Activated CD4-positive, alpha-beta T cell treated with anti-CD3 and anti-CD28 coated beads, Interleukin-2, amount 50 U/mL, for 16 hours (primary cell): ENCODE measurements at regions not wholly inside any gene's neighbourhood (a gene's known extent, or its start where the extent isn't known, plus 50 kb on each side); places are given as distances from the start of the nearest gene placed in this dataset.

Source experiments
- DNase-seq: peaks from one replicate; pipeline ENCODE4 v3.0.0-alpha.2; 2020

DNA sequence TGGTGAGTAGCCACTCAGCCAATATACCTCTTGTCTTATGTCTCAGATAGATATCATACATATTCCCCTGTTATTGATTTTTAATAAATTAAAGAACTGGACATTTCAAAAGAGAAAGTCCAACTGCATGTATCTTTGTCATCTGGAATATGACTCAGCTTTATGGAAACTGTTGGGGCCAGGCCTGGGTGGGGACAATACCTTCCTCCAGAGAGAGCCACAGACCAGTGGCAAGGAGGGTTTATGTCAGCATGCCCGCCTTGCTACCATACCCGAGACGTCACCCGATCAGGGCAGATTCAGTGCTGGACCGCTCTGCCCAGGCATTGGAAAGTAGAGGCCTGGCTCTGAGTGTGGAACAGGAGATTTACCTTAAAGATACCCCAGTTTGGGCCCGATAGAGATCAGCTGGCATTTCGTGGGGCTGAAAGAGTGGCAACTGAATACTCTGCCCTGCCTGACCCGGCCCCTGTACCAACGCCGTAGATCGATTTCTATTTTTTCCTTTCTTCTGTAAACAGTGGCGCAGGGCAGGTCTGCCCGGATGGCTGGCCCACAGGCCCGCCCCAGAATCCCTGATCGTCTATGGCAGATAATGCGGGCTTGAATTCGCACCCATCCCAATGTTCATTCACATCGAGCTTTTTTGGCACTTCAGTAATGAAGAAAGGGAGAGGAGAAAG is 158.6 kb downstream of the SALL1 start:
- no peak for DNase-seq

DNA sequence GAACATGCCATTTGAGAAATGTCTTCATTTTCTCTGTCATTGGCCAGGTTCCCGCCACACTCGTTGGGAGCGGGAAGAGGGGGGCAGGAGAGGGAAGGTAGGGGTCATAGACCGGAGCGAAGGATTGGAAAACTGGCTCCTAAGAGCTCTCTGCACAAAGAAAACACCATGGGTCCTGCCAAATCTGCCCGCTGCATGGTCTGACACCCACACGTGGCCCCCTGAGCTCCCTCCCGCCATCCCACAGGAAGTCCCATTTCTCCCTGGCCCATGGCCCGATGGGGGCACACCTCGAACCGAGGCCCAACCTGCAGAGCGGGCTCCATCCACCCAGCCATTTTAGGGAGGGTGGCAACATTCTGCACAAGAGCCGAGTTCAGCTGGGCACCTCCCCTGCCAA is 159.6 kb downstream of the SALL1 start:
- DNase-seq = no peak

DNA sequence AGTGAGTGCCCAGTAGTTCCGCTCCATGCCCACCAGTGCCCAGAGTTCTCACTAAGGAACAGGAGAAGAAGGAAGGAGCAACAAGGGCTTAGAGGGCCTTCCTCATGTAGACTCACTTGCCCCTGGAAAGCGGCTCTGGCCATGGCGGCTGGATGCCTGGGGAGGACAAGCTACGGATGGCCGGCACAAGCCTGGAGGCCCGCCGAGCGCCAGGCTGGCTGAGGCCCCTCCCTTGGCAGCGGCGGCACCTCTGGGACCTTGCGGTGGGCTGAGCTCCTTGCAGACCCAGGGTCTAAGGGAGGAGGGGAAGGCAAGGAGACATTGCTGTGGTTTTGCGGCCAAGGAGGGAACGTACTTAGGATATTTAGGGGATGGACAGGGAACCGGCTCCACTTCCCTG is 160.1 kb downstream of the SALL1 start:
- DNase-seq = no peak

DNA sequence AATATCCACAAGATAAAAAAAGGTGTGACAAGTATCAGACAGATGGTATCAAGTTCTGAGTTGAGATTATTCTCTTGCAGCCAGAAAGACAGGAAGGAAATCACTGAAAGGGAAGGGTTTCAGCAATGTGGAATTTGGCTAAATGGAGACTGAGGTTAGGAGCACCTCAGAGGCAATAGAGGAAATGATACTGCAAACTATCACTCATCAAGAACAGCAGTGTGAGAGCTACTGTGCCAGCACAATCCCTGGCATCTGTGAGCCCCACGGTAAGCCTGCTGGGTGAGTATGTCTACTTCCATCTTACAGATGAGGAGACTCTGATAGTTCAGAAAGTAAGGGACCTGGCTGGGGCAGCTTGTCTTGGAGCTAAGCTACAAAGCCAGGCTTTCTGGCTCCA is 162.0 kb downstream of the SALL1 start:
- no peak for DNase-seq

DNA sequence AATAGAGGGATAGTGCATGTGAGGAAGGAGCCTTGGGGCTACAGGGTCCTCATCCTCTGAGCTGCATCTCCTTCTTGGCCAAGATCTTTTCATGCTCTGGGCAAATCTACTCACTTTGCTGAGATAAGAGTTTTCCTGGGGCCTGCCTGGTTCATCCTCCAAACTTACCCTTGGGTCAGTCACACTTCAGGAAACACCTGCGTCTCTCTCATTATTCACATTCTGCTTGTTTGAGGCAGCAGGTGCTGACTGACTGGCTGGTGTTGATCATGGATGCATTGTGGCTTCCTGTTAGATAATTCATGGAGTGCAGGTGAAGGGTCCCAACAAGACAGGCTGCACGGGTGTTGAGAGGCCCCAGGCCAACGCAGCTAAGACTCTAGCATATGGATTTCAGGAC is 162.6 kb downstream of the SALL1 start:
- no peak for DNase-seq

DNA sequence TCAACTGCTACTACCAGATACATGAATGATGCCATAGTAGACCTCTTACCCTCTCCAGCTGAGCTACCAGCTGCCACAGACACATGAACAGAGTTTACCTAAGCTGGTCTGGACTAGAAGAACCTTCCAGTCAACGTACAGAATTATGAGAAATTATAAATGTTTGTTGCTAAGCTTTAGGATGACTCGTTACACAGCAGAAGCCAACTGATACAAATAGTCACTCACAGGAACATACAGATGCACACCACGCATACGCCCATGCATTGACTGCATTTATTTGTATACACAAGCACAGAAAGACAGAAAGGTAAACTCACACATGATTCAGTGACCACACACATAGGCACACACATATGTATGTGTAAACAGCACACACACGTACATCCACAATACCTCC is 164.6 kb downstream of the SALL1 start:
- no peak for DNase-seq

DNA sequence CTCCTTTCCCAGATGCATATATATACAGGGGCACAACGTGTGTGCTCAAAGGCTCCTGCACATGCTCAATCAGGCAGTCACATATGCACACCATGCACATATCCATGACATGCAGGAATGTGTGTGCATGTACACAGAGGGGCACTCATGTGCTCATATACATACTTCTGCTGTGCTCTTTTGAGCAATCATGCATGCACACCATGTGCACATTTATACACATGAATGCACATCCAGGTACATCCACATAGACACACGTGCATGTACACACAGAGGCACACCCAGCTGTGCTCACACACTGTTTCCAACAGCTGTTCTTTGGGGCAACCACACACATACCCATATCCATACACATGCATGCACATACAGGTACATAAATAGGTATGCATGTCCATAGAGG is 165.3 kb downstream of the SALL1 start:
- DNase-seq = no peak

DNA sequence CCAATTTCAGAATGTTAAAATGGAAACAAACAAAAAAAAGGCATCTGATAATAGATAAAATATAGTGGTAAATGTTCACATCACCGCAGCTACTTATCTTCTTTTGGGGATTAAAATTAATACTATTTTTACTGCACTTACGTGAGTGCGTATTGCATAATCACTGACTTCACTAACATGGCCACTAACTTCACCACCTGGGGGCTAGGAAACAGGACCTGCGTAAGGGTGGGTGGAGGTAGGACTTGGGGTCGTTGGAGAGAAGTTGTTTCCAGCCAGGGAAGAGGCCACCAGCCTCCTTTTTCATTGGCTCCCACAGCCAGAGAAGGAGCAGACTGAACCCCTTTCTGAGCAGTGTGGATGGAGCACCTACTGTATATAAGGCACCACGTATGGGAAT is 166.4 kb downstream of the SALL1 start:
- DNase-seq = no peak

DNA sequence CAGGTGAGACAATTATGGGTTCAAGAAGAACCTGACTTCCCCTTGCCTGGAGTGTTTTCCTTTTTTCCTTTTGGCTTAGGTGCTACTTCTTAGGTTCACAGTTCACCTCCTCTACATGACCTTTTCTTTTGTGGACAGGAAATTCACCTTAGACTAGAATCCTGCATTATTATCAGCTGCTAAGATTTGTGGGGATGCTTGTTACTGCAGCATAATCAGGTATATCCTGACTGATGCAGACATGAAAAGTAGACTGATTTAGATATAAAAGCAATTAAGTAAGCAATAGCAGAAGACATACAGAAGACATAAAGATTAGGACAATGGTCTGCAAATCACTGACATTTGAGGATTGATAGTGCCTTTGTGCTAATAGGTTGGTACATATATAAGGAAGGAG is 168.3 kb downstream of the SALL1 start:
- no peak for DNase-seq

DNA sequence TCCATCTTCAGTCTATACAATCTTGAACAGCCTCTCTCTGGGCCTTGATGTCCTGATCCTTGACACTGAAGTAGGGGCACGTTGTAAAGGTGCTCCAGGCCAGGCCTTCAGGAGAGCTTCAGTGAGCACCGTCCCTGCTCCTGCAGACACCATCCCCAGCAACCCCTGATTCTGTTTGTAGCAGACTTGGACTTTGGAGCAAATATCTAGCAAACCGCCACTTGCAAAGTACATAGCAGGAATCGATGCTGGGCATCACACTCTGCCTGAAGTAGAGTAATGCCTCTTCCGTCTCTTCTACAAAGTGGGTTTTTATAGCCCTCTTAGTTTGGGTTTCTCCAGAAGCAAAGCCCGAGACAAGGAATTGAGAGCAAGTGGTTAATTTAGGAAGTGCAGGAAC is 169.1 kb downstream of the SALL1 start:
- no peak for DNase-seq

DNA sequence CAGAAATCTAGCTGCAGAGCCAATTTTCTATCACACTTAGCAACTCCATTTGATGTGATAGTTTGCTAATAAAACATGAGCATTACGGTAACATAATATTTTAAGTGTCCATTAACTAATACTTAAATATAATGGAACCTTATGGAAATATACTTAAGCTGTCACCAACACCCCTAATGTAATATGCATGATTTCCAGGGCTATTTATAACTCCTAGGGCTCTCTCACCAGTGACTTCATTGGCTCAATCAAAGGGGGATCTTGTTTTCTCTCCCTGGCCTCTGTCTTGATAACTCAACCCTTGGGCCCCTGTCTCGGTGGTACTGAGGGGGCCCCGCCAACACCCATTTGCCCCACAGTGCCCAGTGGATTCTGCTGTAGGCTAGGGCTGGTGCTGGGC is 170.4 kb downstream of the SALL1 start:
- no peak for DNase-seq

DNA sequence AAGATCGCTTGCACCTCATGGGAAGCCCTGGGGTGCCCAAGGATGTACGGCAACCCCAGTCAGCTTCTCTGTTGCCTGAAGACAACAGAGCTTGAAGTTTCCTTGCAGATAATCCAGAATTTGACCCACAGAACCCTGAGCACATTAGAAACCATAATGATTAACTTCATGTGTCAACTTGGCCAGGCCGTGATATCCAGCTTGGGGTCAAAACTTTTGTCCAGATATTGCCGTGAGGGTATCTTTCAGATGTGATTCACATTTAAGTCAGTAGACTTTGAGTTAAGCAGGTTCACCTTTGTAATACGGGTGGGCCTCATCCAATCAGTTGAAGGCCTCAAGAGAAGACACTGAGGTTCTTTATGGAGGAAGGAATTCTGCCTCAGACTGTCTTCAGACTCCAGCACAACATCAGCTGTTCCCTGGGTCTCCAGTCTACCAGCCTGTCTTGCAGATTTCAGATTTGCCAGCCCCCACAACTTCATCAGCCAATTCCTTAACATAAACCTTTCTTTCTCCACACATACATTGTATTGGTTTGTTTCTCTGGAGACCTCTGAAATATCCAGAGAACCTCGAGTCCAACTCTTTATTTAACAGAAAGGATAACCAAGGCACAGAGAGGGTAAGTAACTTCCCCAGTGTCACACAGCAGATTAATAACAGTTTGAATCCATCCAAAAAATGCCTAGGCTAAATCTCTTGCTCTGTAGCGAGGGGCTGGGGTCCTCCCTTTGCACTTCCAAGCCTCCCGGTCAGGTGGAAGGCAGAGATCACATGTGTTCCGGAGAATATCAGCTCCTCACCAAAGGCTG is 171.1 kb downstream of the SALL1 start:
- DNase-seq = no peak

DNA sequence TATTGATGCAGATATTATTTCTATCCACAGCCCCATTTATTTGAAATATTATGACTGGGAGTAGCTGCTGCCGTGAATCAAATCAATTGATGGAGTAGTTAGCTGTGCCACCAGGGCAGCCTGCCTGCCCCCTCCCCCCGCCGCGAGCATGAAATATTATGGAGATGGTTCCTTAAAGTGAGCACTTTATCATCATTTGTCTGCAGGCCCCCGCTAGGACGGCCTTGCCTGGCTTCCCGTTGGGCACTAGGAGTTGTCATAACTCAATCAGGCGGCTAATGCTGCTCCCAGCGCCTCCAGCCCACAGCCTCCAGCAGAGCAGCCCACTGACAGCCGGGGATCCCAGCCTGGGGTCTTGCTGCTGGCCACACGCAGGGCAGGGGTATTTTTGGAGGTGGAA is 173.9 kb downstream of the SALL1 start:
- no peak for DNase-seq

DNA sequence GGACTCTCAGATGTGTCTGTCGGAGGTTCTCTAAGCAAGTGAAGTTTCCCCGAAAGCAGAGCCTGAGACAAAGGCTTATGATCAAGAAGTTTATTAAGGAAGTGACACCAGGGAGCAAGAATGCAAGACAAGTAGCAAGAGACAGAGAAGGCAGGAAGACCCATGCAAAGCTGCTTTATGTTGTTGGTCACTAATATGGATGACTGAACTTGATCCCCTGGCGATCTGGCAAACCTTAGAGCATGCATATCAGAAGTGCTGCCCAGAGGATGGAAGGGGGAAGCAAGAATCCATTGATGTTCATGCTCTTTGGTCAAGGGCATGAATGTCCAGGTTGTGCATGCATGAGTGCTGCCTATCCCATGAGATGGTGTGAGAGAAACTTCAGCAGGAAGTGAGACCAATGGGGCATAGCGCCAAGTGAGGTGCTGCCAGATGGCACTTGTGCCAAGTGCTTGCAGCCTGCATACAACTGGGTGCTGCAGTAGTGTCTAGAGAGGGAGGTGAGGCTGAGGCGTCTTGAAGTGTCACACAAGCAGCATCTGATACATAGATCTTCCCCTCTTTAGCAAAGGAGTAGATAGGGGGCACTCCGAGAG is 176.5 kb downstream of the SALL1 start:
- DNase-seq = no peak

DNA sequence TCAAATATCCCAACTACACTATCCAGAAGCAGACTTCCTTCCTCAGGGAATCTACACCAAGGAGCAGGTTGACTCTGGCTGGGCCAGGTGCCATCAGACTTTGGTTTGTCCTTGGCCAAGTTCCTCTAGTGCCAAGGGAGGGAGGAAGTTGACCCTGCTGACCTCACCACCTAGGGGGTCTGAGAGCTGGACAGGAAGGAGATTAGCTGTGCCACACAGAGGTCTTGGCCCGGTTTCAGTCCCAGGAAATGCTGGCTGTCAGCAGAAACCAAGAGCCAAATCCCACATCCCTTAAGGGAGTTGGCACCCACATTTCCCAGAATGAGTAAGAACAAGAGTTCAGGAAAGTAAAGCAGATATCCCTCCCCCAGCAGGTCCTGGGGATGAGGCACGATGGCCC is 178.2 kb downstream of the SALL1 start:
- DNase-seq = no peak

DNA sequence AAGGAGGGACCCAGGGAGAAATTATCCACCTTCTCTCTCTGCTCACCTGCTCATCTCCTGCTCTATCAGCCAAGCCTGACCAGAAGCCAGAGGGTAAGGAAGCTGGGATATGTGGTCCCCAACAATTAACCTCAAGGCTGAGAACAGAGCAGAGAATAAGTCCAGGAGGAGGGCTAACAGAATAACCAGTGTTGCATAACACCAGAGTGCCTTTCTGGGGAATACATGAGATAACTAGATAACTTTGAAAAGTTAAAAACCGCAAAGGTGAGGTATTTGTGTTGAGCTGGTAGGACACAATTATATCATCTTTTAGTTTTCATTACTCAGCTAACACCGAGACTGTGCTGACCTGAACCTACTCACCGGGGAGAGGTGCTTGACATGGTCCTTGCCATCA is 180.8 kb downstream of the SALL1 start:
- no peak for DNase-seq

DNA sequence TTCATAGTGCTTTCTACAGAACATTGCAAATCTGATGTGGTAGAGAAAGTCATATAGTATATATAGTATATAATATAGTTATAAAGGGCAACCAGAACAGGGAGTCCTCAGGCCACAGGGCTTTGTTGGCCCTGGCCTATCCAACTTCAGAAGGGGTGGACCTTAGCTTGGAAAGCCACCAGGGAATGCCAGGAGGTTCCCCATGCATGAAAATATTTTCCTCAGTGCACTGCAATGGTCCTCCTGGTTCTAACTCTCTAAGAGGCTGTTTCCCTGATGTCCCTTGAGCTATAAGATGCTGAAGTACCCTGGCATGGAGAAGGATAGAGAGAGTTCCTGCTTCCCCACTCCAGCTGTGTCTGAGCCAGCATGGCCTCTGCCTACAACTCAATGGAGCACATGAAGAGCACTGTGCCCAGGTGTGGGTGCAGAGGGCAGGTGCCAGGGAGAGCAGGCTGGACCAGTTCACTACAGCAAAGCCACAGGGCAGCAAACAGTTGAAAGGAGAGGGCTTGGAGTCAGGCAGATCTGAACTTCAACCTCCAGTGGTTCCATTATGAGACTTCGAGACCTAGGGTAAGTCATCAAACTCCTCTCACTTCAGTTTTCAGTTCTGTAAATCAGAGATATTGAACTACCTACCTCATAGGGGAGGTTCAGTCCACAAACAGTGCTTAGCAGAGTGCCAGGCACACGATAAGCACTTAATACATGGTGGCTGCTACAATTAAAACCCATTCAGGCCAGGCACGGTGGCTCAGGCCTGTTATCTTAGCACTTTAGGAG is 183.1 kb downstream of the SALL1 start:
- no peak for DNase-seq

DNA sequence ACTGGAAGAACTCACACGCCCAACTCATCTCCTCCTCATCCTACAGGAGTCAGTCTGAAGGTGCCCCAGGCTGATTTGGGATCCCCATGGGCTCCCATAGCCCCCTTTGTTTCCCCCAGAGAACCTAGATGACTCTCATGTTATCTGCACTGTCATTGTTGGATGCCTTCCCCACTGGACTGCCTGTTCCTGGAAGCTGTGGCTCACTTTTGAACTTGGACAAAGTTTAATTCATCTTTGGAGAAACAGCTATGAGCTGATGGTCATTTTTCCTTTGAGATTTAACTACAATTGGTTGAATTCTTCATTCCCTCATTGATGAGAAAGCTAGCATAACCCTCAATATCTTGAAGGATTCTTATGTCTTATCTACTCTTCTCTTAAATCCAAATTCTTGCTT is 186.6 kb downstream of the SALL1 start:
- DNase-seq = no peak

DNA sequence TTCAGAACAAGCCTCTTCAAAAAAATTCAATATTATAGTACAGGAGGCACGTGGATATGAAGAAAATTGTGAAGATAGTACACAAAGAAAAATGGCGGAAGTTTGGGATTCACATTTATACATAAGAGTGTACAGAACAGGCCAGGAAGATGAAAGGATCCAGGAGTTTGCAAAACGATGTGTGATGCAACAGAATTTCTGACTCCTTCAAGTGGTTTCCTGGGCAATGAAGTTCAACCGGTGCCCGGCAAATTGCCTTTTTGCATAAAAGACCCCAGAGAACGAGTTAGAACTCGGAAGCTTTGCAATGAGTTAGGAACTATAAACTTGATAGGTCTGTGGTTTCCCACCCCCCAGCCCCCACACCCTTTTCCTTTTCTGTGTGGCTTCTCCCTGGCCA is 189.1 kb downstream of the SALL1 start:
- DNase-seq = no peak

DNA sequence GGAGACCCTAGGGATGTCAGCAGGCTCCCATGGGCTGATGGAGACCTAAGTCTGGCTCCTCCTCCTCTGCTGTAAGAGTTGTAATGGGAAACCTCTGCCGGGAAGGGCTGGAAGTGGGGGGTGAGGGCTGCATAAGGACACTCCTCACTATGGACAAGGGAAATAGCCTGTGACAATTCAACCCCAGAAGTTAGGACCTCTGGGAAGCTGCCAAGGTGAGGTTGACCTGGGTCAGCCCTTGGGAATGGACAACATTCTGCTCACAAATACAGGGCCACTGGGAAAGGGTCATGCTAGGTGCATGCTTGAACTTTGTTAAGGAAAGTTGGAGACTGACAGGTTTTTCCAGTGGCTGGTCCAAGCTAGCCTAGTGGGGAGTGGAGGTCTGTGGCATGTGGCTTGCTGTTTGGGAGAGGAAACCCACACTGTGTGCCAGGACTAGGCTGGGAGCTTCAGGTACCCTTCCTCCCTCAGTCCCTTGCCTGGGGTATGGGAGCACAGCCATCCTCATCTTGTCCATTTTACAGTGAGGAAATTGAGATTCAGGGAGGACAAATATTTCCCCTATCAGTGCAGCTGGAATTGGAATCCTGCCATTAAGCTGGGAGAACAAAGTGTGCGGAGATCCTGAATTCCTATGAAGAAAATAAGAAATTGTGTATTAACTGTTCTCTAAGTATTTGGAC is 190.4 kb downstream of the SALL1 start:
- no peak for DNase-seq

DNA sequence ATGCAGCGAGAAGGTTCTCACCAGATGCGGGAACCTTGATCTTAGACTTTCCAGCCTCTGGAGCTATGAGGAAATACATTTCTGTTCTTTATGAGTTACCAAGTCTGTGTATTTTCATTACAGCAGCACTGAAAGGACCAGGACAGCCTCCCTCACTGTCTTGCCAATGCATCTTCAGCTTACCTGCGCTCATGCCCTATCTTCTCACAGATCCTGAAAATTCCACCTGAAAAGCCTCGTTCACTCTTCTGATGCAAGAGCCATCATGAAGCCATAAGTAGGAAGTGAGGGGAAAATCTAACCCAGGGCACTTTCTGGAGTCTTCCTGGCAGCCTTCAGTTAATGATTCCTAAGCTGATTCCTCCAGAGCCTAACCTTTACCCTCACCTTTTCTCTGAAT is 194.0 kb downstream of the SALL1 start:
- no peak for DNase-seq

DNA sequence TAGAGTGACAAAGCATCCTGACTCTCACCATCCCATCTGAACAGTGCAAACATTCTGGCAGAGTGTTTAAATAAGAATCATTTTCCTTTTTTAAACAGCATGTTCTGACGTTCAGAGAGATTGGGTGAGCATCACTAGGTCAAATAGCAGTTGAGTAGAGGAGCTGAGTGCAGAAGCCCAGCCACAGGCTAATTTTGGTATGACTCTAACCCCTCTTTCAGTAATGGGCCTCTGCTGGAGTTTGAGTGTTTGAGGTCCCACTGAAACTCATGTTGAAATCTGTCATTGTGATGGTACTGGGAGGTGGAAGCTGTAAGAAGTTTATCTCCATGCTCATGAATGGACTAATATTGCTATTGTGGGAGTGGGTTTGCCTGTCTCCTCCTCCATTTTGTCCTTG is 194.4 kb downstream of the SALL1 start:
- no peak for DNase-seq

DNA sequence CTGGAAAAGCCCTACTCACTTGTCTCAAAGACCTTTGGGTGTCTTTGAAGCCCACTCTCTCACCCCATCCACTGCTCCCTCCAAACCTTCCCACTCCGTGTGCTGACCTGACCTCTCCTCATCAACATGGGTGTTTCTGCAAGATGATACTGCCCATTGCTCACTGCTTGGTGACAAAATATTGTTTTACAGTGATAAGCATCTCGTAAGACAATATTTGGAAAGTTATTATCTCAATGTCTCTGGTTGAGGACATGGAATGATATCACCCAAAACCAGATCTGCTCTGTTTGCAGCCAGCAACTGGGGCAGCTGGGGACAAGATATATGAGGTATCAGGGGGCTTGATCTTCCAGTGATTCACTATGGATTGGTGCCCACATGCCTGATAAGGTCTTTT is 195.8 kb downstream of the SALL1 start:
- no peak for DNase-seq
